Uterus (tissue), 2 donors: ENCODE measurements at regions not wholly inside any gene's neighbourhood (a gene's known extent, or its start where the extent isn't known, plus 50 kb on each side); places are given as distances from the start of the nearest gene placed in this dataset.
"Not testable (repeated sequence)": the region's sequence is repeated elsewhere in the genome, so short reads cannot be mapped to it uniquely, and the experiment has no call there.

Experiments
- CTCF ChIP-seq, 4 experiments: fragments of 200-600 bp in 2 of 4; fragments of 450-650 bp in 2 of 4; sonication (generic) in 2 of 4; IDR thresholded peaks; one replicate each; pipeline ENCODE4 v1.5.1; 2016 to 2019; ENCODE audit warnings: antibody characterized with exemption in 4 of 4, mild to moderate bottlenecking in 2 of 4, moderate library complexity in 1 of 4
- POLR2A ChIP-seq, 2 donors: fragments of 450-650 bp; IDR thresholded peaks; one replicate each; pipeline ENCODE4 v1.6.1; 2016; ENCODE audit warnings: antibody characterized with exemption in 2 of 2, mild to moderate bottlenecking in 1 of 2, moderate library complexity in 1 of 2

DNA sequence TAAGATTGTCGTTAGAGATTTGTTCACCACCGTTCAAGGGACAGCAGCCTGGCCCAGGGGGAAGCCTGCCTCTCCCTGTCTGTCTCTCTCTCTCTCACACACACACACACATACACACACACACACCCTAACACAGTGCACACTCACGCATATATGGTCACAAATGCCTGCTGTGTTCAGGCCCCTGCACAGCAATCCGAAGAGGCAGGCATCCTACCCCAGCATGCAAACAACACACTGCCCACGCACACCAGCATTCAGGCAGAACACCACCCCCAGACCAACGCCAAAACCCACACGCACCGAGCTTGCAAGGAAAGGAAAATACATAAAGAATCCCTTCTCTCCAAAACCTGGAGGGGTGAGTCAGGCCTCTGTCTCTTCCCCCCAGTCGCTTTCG is 111.6 kb upstream of the FOXD4L5 start:
- not testable (repeated sequence) for TF ChIP-seq CTCF, POLR2A (IDR thresholded peaks at IDR 0.05)
